ENCODE measurements at regions not wholly inside any gene's neighbourhood (a gene's known extent, or its start where the extent isn't known, plus 50 kb on each side); places are given as distances from the start of the nearest gene placed in this dataset.

GRCh38 chr3:152609891-152610290 is 225.0 kb upstream of the P2RY1 start:
- TF ChIP-seq YY1 (IDR thresholded peaks at IDR 0.05; ENCODE audit: low read depth) (no peak), EP300 (IDR thresholded peaks at IDR 0.05; ENCODE audit: borderline replicate concordance) (no peak), MAX (IDR thresholded peaks at IDR 0.05) (no peak), TAF1 (IDR thresholded peaks at IDR 0.05; ENCODE audit: low read depth) (no peak), CEBPB (IDR thresholded peaks at IDR 0.05) (no peak), CREB1 (IDR thresholded peaks at IDR 0.05; ENCODE audit: low read depth) (no peak), REST (IDR thresholded peaks at IDR 0.05; ENCODE audit: low read depth) (no peak), NFIC (IDR thresholded peaks at IDR 0.05) (no peak), TEAD4 (IDR thresholded peaks at IDR 0.05) (no peak), FOXM1 (IDR thresholded peaks at IDR 0.05; ENCODE audit: borderline replicate concordance, low read depth) (no peak)
